ENCODE measurements at regions not wholly inside any gene's neighbourhood (a gene's known extent, or its start where the extent isn't known, plus 50 kb on each side); places are given as distances from the start of the nearest gene placed in this dataset.

GRCh38 chr7:56291-56913 is 136.0 kb upstream of the FAM20C start:
- ATAC-seq (no peak), DNase-seq (no peak)

GRCh38 chr7:57071-57470 is 135.3 kb upstream of the FAM20C start:
- no peak for ATAC-seq
- no peak for DNase-seq

GRCh38 chr7:57482-58255 is 134.7 kb upstream of the FAM20C start:
- ATAC-seq (no peak), DNase-seq (no peak)

GRCh38 chr7:58316-58715 is 134.1 kb upstream of the FAM20C start:
- no peak for ATAC-seq
- DNase-seq: no peak

GRCh38 chr7:59079-60016 is 133.0 kb upstream of the FAM20C start:
- DNase-seq: no peak
- no peak for ATAC-seq

GRCh38 chr7:60017-60675 is 132.2 kb upstream of the FAM20C start:
- ATAC-seq (no peak), DNase-seq (no peak)

GRCh38 chr7:60706-61105 is 131.7 kb upstream of the FAM20C start:
- ATAC-seq (no peak), DNase-seq (no peak)

- no peak for DNase-seq
- no peak for ATAC-seq
Measured at GRCh38 chr7:61111-61510, 131.3 kb upstream of the FAM20C start.

- ATAC-seq: no peak
- no peak for DNase-seq
Measured at GRCh38 chr7:61576-62360, 130.6 kb upstream of the FAM20C start.

- ATAC-seq (no peak), DNase-seq (no peak)
Measured at GRCh38 chr7:62361-63116, 129.8 kb upstream of the FAM20C start.

- DNase-seq: no peak
- no peak for ATAC-seq
Measured at GRCh38 chr7:63117-63480, 129.3 kb upstream of the FAM20C start.

GRCh38 chr7:63521-64021 is 128.8 kb upstream of the FAM20C start:
- no peak for DNase-seq
- no peak for ATAC-seq

GRCh38 chr7:64098-64915 is 128.1 kb upstream of the FAM20C start:
- no peak for DNase-seq
- ATAC-seq: no peak

GRCh38 chr7:64916-65341 is 127.4 kb upstream of the FAM20C start:
- DNase-seq (no peak), ATAC-seq (no peak)

GRCh38 chr7:65554-65953 is 126.8 kb upstream of the FAM20C start:
- ATAC-seq: no peak
- no peak for DNase-seq

- DNase-seq (no peak), ATAC-seq (no peak)
Measured at GRCh38 chr7:66296-66695, 126.1 kb upstream of the FAM20C start.

- DNase-seq: no peak
Measured at GRCh38 chr7:66741-67140, 125.6 kb upstream of the FAM20C start.

GRCh38 chr7:67661-68395 is 124.5 kb upstream of the FAM20C start:
- no peak for DNase-seq
- peak; percentile 42 for ATAC-seq

More at GRCh38 chr7:66741-67140, 125.6 kb upstream of the FAM20C start:
- no peak for ATAC-seq

GRCh38 chr7:68629-69028 is 123.7 kb upstream of the FAM20C start:
- no peak for DNase-seq
- ATAC-seq: no peak

All from stimulated activated naive CD8-positive, alpha-beta T cell treated with anti-CD3 and anti-CD28 coated beads, Interleukin-15, Interleukin-2, amounts not matched to agents 100 U/mL and 50 U/mL, for 24 hours (primary cell).